Stromal cell of bone marrow (primary cell): ENCODE measurements at regions not wholly inside any gene's neighbourhood (a gene's known extent, or its start where the extent isn't known, plus 50 kb on each side); places are given as distances from the start of the nearest gene placed in this dataset.

Experiments used
- DNase-seq: peaks from one replicate; pipeline ENCODE4 v3.0.0-alpha.2; 2012; ENCODE audit warnings: low read depth

DNA sequence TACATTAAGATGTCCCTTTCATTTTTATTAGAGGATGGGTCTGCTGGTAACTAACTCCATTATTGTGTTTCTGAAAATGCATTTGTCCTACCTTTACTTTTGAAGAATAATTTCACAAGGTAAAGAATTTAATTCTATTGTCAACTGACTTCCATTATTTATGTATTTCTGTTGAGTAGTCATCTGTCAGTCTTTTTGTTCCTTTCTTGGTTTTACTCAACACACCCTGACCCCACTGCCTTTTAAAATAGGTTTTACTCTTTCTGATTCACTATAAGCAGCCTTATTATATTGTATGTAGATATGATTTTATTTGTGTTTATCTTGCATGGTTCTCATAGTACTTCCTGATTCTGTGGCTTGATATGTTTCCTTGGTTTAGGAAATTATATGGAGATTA, 237.5 kb downstream of the TGFB2 start:
- no peak for DNase-seq

- DNase-seq, result no peak
Measured at GRCh38 chr1:218584418-218585155, 239.5 kb downstream of the TGFB2 start.

GRCh38 chr1:218585511-218586184, 240.5 kb downstream of the TGFB2 start:
- DNase-seq, result peak; percentile 50

DNA sequence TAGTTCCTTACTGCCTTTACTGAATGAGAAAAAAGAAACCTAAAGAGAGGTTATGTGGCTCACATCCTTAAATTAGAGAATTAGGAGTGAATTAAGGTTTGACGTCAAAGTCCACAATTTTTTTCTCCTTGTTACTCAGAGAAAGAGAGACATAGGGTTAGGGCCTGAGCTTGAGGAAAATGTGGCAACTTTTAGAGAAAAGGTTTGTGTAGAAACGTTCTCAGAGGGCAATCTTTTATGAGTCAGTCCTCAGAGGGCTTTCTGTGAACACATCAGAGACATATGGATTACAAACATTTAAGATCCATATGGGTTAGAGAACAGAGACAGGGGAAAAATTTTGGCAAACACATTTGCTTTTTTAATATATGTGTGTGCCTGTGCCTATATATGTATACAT, 242.8 kb downstream of the TGFB2 start:
- DNase-seq, result no peak

DNA sequence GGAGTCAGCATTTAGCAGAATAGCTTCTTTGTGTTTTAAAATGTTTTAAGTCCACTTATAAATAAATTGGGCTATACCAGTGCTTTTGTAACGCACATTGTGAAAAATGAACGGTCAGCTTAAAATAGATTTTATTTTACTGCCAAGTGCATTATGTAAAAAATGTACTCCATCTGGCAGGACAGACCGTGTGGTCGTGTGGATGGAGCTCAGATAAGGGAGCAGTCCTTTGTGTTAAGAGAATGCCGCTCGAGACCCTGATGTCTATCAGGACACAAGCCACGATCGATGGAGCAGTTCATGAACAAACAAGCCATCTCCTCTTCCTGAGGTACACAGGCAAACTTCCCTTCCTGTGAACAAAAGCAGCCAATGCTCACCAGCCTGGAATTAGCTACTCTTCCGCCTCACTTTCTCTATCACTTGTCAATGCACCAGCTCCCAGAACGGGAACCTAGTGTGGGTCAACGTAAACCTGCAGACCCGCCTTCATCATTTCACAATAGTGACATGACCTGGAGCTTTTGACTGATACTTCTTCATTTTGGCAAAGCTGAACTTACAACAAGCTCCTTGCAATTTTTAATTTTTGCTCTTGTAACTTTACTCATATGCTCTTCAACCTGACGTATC, 243.5 kb downstream of the TGFB2 start:
- DNase-seq, result no peak

DNA sequence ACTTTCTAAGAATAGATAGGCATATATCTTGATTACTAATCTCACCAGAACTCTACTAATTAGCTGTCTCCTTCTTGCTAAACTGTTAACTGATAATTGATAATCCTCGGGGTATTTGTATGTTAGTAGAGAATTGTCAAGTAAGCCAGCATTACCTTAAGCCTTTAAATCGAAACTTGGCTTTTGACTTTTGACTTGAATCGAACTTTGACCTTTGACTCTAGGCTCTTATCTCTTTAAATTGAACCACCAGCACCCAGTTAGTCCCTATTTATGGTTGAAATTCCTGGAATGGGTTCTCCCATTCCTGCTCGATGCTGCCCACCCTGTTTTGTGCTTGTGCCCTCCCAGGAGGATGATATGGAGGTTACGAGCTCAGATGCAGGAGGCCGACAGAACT, 244.4 kb downstream of the TGFB2 start:
- no peak for DNase-seq

DNA sequence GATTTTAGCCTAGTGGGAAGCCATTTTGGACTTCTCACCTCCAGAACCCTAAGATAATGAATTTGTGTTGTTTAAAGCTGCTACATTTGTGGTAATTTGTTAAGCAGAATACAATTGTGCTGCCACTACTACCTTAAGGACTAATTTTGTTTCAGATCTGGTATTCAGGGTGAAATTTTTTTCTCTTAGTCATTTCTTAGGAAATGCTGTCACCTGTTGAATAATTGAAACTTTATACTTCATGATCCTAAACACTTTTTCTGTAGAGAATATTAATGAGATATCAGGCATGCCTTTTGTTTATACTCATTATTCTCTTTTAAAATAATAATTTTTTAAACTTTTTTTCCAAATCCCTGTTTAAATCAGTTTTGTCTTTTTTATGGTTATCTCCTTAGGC, 246.8 kb downstream of the TGFB2 start:
- DNase-seq, result no peak

DNA sequence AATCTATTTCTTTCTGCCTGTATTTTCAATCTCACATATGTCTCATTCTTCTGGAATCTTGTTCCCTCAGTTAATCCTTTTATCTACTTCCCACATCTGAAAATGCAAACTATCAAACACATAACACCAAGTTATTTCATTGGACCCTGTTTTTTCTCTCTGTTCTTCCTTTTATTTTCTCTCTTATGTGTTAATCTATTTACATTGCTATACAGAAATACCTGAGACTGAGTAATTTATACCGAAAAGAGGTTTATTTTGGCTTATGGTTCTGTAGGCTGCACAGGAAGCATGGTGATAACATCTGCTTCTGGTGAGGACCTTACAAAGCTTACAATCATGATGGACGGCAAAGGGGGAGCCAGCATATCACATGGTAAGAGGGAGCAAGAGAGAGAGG, 247.6 kb downstream of the TGFB2 start:
- no peak for DNase-seq

DNA sequence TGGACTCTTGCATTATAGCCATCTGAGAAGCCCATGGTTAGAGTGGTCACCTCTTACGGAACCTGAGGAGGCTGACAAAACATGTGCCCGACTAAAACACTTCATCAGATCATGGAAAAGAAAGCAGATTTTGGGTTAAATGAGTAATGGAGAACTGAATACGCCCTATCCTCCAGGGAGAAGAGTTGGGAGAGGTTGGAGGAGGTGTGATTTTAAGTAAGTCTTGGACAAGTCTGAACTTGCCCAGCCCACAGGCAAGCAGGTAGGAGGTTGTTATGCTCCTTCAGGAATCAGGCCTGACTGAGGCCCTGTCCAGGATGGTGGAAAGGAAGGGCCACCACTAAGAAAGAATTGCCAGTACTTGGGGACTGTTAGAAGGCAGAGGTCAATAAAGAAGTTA, 255.8 kb downstream of the TGFB2 start:
- no peak for DNase-seq

DNA sequence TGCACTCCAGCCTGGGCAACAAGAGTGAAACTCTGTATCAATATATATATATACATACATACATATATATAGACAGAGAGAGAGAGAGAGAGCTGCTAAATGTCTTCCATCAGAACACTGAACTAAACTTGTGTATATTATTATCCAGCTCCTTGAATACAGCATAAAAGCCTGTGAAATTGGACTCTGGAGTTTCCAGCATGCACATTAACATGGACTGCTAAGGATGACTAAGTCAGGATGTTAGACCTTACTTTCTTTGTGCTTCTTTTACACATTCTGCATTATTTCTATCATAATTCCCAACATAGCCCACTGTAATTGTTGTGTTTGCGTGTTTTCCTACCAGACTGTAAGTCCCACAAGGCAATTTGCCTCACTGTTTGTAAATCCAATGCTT, 259.1 kb downstream of the TGFB2 start:
- no peak for DNase-seq

DNA sequence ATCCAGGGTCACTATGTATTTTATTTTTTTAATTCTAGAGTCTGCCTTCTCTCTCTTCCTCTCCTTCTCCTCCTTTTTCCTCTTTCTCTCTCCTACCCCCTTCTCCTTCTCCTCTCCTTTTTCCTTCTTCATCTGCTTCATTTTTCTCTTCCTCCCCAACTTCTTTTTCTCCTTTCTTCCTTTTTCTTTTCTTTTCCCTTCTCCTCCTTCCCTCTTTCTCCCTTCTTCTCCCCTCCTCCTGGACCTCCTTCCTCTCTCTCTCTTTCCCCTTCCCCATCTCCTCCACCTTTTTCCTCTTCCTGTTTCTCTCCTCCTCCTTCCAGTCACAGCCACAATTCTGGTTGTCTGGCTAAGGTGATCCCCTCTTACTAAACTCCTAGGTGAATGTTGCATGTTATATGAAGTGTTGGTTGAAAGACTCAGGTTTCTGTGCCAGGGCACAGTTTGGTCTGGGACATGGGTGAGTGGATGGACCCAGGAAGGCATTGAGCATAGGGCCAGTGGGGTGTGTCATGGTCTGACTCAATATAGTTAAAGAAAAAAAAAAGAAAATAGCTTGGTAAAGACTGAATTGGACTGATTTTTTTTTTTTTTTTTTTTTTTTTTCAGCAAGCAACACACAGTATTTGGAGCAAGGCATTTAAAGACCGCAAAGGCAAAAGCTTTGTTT, 266.9 kb downstream of the TGFB2 start:
- no peak for DNase-seq

DNA sequence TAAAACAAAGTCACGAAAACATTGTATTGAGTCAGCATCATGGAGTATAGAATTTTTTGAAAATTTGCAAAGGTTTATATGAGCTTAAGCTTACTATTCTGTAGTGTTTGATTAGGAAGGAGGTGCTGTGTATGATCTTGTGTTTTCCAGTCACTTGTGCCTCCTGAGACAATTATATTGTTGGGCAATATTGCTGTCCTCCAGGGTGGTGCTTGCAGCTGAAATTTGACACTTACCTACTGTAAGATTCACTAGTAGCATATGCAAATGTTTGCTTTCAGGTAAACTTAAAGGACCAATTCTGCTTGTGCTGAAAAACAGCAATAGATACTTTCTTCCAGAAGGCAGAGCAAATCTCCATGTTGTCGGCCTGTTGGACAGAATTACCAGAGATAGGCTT, 268.0 kb downstream of the TGFB2 start:
- DNase-seq, result no peak

DNA sequence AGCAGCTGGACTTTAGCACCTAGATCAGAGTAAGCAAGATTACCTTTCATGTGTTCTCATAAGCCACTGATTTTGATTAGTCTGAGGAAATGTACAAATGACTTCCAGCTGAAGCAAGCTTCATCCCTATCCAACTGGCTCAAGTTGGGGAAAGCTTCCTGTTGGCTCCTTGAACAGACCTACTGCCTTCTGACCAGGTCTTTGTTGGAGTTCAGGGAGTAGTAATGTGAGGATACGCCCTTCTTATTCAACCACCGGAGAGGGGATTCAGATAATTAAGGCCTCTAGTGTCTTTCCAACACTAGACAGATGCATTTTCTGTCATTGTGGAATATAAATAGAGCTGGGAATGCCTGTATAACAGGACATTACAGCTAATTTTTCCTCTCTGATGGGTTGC, 268.9 kb downstream of the TGFB2 start:
- DNase-seq, result no peak

DNA sequence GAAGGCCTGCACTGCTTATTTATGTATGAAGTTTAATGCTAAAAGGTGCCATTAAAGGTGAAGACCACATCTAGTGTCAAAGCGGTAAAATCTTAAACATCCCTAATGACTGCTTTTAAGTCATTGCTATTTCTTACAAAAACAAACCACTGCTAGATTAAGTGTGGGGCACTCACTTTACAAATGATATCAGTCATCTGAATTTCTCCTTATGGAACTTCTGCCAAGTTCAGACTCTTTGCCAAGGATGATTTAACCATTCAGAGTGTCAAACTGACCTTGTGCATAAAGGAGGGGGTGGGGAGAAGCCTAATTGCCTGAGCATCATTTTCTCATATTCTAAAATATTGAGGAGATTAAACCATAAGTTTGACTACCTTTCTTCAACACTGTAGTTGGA, 271.5 kb downstream of the TGFB2 start:
- peak; percentile 19 for DNase-seq

- no peak for DNase-seq
Measured at GRCh38 chr1:218617986-218618385, 272.9 kb downstream of the TGFB2 start.

DNA sequence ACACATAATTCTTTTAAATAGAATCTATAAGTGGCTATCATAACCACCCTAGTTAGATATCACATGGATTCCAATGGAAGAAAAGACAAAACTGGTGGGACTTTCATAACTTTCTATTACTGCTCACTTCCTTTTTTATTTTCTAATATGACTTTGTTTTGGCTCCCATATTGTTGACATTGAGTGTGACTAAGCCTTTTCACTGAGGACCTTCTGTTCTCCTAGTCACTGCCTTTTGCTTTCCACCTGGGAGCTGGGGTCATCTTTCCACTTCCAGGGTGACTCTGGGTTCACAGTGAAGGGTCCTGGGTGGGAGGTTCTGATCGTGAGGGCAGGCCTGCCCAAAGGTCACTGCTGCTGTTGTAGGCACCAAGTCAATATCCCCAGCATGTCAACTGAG, 275.8 kb downstream of the TGFB2 start:
- DNase-seq, result peak; percentile 36

- no peak for DNase-seq
Measured at GRCh38 chr1:218624052-218624451, 278.9 kb downstream of the TGFB2 start.

DNA sequence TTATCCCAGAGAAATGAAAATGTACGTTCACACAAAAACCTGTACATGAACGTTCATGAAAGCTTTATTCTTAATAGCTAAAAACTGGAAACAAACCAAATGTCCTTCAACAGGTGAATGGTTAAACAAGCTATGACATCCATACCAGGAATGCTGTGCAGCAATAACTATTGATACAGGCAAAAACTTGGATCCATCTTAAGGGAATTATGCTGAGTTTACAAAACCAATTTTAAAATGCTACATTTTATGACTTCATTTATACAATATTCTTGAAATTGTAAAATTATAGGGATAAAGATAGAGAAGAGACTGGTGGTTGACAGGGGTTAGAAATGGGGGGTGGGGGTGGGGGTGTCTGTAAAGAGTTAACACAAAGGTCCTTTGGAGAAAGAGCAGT, 280.3 kb downstream of the TGFB2 start:
- no peak for DNase-seq

DNA sequence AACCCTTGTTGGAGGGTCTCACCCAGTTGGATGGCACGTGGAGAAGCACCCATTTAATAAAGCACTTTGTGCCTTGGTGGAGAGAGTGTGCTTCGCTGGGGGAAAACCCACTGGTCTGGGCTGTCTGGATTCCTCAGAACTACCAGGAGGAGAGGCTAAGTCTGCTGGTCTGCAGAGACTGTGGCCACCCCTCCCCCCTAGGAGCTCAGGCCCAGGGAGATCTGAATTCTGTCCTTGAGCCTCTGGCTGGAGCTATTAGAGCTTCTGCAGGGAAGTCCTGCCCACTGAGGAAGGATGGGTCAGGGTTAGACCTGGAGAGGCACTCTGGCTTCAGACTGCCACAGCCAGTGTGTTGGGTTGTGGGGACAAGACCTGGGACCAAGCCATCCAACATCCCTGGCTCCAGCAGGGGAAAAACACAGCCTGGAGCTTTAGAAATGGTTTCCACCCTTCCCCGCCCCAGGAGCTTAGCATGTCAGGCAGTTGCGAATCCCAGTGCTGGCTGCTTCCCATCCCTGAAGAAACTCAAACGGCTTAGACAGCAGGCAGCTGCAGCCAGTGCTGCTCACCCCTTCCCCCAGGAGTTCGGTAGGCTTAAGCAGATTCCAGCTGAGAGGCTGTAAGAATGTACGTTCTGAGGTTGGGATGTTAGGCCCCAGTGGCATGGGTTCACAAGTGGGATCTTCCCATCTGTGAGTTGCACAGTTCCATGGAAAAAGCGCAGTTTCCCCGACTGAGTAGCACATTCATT, 288.3 kb downstream of the TGFB2 start:
- DNase-seq, result no peak

GRCh38 chr1:218634212-218634611, 289.1 kb downstream of the TGFB2 start:
- no peak for DNase-seq

- DNase-seq, result no peak
Measured at GRCh38 chr1:218636548-218636947, 291.4 kb downstream of the TGFB2 start.

GRCh38 chr1:218640173-218640572, 295.0 kb downstream of the TGFB2 start:
- DNase-seq, result no peak
